Stimulated activated CD4-positive, alpha-beta T cell treated with anti-CD3 and anti-CD28 coated beads, Interleukin-1b, Interleukin-23, amount 100 ng/mL, for 24 hours (primary cell): ENCODE measurements at regions not wholly inside any gene's neighbourhood (a gene's known extent, or its start where the extent isn't known, plus 50 kb on each side); places are given as distances from the start of the nearest gene placed in this dataset.

Experiments used
- DNase-seq, 4 experiments: peaks; one replicate each; pipeline ENCODE4 v3.0.0-alpha.2; 2020; ENCODE audit warnings: low read depth in 4 of 4, low spot score in 1 of 4

DNA sequence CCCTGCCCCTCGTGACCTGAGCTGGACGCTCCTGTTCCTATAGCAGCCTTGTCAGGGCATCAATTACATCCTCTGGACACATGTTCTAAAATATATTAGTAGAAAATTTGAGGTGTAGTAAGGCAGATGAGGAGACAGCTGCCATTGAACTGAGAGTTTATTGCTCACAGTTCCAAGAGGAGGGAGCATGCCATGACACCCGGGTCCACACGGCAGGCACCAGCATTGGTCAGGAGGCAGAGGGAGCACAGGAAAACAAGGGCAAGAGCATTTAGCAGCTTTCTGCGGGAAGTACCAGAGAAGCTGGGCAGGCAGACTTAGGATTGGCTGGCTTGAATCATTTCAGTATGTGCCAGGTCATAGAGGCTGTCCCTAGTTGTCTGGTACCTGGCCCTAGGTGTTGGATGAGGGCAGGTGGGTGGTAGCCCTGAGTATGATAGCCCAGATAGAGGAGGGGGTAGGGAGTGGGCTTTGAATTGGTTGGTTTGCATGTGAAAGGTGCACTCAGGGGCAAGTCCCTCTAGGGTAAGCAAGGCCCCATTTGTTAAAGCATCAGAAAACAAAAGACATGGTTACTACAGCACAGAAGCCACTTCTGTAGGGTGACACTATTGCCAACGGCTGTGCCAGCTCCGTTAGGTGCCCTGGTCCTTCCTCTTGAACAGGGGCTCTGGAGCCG, 223.6 kb upstream of the RAB4A start:
- DNase-seq: no peak

DNA sequence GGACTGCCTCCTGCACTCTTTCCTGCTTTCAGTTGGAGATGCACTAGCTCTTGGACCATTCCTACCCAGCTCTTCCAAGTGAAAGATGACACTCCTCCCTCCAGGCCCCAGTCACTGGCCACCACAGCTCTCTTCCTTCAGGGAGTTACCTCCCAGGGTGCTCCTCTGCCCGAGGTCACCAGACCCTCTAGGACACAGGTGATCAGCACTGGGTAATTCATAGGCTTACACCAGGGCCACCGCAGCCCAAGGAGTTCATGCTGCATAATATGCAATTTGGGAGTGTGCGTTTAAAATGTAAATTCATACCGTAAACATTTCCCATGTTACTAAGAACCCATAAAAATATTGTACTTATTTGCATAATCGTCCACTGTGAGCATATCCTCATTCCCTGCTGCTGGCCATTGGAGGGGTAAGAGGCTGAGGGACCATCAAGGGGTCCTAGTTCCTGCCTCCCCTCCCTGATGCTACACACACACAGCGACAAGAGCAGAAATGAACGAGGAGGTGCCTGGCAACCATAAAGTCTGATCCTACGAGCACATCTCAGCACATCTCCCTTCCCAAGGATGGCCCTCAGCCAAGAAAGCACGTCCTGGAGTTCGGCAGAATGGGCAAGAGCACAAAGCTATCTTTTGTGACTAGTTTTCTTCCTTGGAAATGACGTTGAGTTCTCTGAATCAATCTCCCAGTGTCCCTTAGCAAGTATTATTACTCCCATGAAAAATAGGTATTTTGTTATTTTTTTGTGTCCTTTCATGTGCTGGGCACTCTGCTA, 222.9 kb upstream of the RAB4A start:
- DNase-seq: no peak

GRCh38 chr1:229048896-229049295, 222.0 kb upstream of the RAB4A start:
- DNase-seq: no peak

- no peak for DNase-seq
Observed at GRCh38 chr1:229056046-229056445, 214.9 kb upstream of the RAB4A start.

- DNase-seq: peak in 1 of 4 experiments; percentile 3
Observed at GRCh38 chr1:229058111-229058561, 212.8 kb upstream of the RAB4A start.

DNA sequence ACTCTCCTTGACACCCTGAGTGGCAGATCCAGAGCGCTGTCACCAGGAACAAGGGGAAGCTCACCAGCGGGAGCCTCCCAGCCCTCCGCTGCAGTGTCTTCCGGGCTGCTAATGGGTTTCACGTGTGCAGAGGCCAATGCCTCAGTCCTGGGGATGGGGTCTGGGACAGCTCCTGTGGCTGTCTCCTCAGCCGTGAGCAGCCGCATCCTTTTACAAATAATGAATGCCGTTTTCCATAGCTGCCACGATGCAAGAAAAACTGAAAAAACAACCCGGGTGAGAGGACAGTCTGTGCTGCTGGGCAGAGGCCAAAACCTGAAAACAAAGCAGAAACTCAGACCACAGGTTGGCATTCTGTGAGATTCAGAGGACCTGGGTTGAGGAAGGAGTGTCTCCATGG, 212.2 kb upstream of the RAB4A start:
- no peak for DNase-seq

GRCh38 chr1:229059671-229060539, 211.0 kb upstream of the RAB4A start:
- no peak for DNase-seq

DNA sequence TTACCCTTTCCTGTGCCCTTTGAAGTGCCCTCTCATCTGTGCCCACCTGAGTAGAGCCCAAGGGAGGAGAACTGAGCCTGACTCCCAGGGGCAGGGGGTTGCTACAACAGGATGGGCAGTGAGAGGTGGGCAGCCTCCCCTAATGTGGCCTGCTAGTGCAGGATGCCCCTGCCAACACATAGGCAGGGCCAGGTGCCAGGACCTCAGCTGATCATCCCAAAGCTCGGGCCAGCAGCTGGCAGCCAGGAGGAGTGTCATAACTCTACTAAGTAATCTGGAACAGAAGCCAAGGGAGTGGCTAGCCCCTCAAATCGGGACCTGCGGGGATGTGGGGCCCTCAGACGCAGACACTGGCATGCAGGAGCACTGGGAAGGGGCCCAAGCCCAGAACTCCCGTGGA, 208.8 kb upstream of the RAB4A start:
- DNase-seq: no peak

GRCh38 chr1:229063154-229063773, 207.6 kb upstream of the RAB4A start:
- DNase-seq: no peak

DNA sequence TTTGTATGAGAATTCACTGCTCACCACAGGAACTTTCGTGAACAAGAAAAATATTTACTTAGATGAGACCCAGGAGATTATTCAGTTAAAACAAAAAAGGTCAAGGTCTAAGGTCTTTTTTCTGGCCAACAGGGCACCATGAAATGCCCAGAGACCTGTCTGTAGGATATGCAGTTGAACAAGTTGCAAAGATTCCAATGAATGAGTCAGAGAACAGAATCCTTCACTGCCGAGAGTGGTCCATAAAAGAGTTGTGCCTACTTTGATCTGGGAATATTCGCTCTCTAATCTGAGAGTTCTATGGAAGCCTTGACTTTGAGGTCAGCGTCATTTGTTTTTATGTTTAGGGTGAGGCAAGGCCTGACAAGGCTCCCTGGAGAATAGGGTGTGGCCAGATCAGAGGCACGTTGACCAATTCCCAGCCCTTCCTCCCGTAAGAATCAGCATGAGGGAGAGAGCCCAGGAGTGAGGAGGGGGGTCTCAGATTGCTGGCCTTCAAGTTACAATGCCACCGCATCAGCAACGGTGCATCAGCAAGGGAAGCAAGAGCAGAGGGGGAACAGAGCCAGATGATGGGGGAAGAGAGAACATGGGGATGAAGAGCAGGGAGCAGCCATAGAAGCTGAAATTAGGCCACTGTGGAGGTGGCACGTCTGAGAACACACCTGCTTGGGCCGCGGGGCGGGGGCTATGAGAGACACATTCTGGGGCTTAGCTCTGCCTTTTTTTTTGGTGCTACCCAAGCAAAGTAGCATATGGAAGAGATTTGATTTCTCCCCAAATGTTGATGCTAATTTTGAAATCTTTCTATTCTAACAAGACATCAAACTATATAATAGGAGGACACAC, 206.4 kb upstream of the RAB4A start:
- no peak for DNase-seq

- DNase-seq: no peak
Observed at GRCh38 chr1:229065613-229066012, 205.3 kb upstream of the RAB4A start.

DNA sequence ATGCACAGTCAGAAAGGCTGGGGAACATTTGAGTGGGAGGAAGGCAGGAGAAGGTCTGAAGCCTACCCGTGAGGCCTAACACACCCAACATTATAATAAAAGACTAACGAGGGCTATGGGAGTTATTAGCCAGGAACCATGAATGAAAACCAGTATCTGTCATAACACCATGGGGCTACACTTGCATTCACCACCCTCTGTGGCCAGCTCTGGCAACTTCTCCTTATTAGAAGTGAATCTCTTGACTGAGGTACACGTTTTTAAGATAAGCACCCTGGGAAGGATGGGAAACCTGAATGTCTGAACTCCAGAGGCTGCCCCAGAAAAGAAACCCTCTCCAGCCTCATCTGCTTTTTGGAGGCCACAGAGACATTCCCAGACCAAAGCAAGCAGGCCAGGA, 204.3 kb upstream of the RAB4A start:
- no peak for DNase-seq

- DNase-seq: no peak
Observed at GRCh38 chr1:229067546-229067945, 203.4 kb upstream of the RAB4A start.

GRCh38 chr1:229068270-229068987, 202.5 kb upstream of the RAB4A start:
- no peak for DNase-seq

- DNase-seq: no peak
Observed at GRCh38 chr1:229069176-229069575, 201.7 kb upstream of the RAB4A start.

GRCh38 chr1:229070168-229070567, 200.7 kb upstream of the RAB4A start:
- no peak for DNase-seq

DNA sequence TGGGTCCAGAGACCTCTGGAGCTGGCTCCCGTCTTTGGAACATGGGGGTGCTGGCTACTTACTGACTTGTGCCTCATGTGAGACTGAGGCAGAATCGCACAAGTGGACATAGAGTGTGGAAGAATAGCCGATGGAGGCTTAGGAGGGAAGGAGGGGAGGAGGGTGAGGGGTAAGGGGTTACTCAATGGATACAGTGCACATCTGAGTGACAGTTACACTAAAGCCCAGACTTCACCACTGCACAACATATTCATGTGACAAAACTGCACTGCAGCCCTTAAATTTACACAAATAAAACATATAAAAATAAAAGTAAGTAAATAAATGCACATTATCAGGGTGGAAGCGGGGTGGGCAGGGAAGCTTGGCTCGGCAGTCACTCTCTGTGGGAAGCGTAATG, 197.7 kb upstream of the RAB4A start:
- DNase-seq: no peak

- DNase-seq: no peak
Observed at GRCh38 chr1:229075217-229075616, 195.7 kb upstream of the RAB4A start.

GRCh38 chr1:229075716-229076115, 195.2 kb upstream of the RAB4A start:
- DNase-seq: no peak

- no peak for DNase-seq
Observed at GRCh38 chr1:229076195-229076594, 194.7 kb upstream of the RAB4A start.
